DOHH2 (cell line): ENCODE measurements at regions not wholly inside any gene's neighbourhood (a gene's known extent, or its start where the extent isn't known, plus 50 kb on each side); places are given as distances from the start of the nearest gene placed in this dataset.

Experiments used
- CTCF ChIP-seq: fragments of 200-600 bp; sonication (generic); IDR thresholded peaks from one replicate; pipeline ENCODE4 v1.5.1; 2014; ENCODE audit warnings: antibody characterized with exemption, mild to moderate bottlenecking, low read depth, low read length; ENCODE audit not compliant: poor library complexity, severe bottlenecking
- EZH2phosphoT487 ChIP-seq: fragments of 200-600 bp; sonication (generic); IDR thresholded peaks from 2 replicates; pipeline ENCODE4 v1.6.1; 2017; ENCODE audit warnings: borderline replicate concordance, mild to moderate bottlenecking, antibody characterized with exemption, low read length, moderate library complexity, mixed read lengths

- TF ChIP-seq CTCF (no peak), EZH2phosphoT487 (no peak)
Observed at GRCh38 chr9:94018628-94019027, 63.5 kb upstream of the BARX1 start.
